ENCODE measurements at regions not wholly inside any gene's neighbourhood (a gene's known extent, or its start where the extent isn't known, plus 50 kb on each side); places are given as distances from the start of the nearest gene placed in this dataset.

GRCh38 chr2:63790906-63791305 lies 50.8 kb upstream of the UGP2 start:
- Histone ChIP-seq H3K9me2 (ENCODE audit: insufficient read depth, low read length) (no peaks in the 10 kb centered on the region), H3K27me3 (ENCODE audit: insufficient read depth, low read depth, low read length) (no peaks in the 10 kb centered on the region), H3K9ac (ENCODE audit: low read length) (no peak overlapping the region), H3K79me2 (replicated peaks; ENCODE audit: insufficient read depth, low read length) (no peaks in the 10 kb centered on the region), H3K4me3 (ENCODE audit: low read length) (no peak overlapping the region), H3K36me3 (ENCODE audit: insufficient read depth, low read length) (no peaks in the 10 kb centered on the region), H3K27ac (ENCODE audit: low read length) (no peak overlapping the region), H3K4me2 (ENCODE audit: low read length) (no peak overlapping the region), H2AFZ (ENCODE audit: low read depth, low read length) (no peak overlapping the region), H3F3A (ENCODE audit: insufficient read depth, low read length, poor library complexity, severe bottlenecking) (no peaks in the 10 kb centered on the region), H3K9me3 (ENCODE audit: low read length) (no peaks in the 10 kb centered on the region), H4K20me1 (ENCODE audit: insufficient read depth) (no peaks in the 10 kb centered on the region)
- TF ChIP-seq SMC3 (conservative IDR thresholded peaks at IDR 0.05; ENCODE audit: poor library complexity) = no peak
- no peak for TF ChIP-seq EP300 (conservative IDR thresholded peaks at IDR 0.05; ENCODE audit: poor library complexity, severe bottlenecking)
- no peak for TF ChIP-seq CTCF (IDR thresholded peaks at IDR 0.05; ENCODE audit: poor library complexity, severe bottlenecking)
- TF ChIP-seq, protein P1, sequence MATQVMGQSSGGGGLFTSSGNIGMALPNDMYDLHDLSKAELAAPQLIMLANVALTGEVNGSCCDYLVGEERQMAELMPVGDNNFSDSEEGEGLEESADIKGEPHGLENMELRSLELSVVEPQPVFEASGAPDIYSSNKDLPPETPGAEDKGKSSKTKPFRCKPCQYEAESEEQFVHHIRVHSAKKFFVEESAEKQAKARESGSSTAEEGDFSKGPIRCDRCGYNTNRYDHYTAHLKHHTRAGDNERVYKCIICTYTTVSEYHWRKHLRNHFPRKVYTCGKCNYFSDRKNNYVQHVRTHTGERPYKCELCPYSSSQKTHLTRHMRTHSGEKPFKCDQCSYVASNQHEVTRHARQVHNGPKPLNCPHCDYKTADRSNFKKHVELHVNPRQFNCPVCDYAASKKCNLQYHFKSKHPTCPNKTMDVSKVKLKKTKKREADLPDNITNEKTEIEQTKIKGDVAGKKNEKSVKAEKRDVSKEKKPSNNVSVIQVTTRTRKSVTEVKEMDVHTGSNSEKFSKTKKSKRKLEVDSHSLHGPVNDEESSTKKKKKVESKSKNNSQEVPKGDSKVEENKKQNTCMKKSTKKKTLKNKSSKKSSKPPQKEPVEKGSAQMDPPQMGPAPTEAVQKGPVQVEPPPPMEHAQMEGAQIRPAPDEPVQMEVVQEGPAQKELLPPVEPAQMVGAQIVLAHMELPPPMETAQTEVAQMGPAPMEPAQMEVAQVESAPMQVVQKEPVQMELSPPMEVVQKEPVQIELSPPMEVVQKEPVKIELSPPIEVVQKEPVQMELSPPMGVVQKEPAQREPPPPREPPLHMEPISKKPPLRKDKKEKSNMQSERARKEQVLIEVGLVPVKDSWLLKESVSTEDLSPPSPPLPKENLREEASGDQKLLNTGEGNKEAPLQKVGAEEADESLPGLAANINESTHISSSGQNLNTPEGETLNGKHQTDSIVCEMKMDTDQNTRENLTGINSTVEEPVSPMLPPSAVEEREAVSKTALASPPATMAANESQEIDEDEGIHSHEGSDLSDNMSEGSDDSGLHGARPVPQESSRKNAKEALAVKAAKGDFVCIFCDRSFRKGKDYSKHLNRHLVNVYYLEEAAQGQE (IDR thresholded peaks at IDR 0.05; ENCODE audit: borderline replicate concordance) = no peak
- TF ChIP-seq RAD21 (conservative IDR thresholded peaks at IDR 0.05) = no peak
- no peak for TF ChIP-seq EZH2 (IDR thresholded peaks at IDR 0.05; ENCODE audit: borderline replicate concordance, insufficient read depth, low read length, poor library complexity, severe bottlenecking)
- no peak for TF ChIP-seq POLR2AphosphoS5 (IDR thresholded peaks at IDR 0.05)
- TF ChIP-seq TAF1 (IDR thresholded peaks at IDR 0.05; ENCODE audit: low read depth) = no peak
- TF ChIP-seq MXI1 (conservative IDR thresholded peaks at IDR 0.05; ENCODE audit: poor library complexity, severe bottlenecking) = no peak

DNA sequence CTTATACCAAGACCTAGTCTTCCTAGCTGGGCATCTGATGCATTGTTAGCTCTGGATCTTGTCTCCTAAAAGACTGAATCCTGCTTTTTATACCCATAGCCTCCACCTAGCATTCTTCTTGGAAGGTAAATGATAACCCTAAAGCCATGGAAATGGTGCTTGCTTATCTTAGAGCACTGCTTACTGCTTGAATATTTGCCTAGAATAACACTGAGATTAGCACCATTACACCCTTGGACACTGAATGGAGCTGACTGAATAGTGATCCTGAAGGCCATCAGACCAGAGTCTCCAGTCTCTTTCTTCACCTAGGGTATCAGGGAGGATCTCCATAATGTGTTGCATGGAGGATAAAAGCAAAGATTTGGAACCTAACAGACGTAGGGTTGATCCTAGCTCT lies 50.3 kb upstream of the UGP2 start:
- Histone ChIP-seq H3F3A (ENCODE audit: insufficient read depth, low read length, poor library complexity, severe bottlenecking) (no peaks in the 10 kb centered on the region), H3K27me3 (ENCODE audit: insufficient read depth, low read depth, low read length) (no peaks in the 10 kb centered on the region), H3K9me3 (ENCODE audit: low read length) (no peaks in the 10 kb centered on the region), H2AFZ (ENCODE audit: low read depth, low read length) (no peak overlapping the region), H3K27ac (ENCODE audit: low read length) (no peak overlapping the region), H3K79me2 (replicated peaks; ENCODE audit: insufficient read depth, low read length) (no peaks in the 10 kb centered on the region), H3K9ac (ENCODE audit: low read length) (no peak overlapping the region), H3K36me3 (ENCODE audit: insufficient read depth, low read length) (no peaks in the 10 kb centered on the region), H3K4me3 (ENCODE audit: low read length) (no peak overlapping the region), H4K20me1 (ENCODE audit: insufficient read depth) (no peaks in the 10 kb centered on the region), H3K4me2 (ENCODE audit: low read length) (no peak overlapping the region), H3K9me2 (ENCODE audit: insufficient read depth, low read length) (no peaks in the 10 kb centered on the region)
- TF ChIP-seq SMC3 (conservative IDR thresholded peaks at IDR 0.05; ENCODE audit: poor library complexity) = no peak
- TF ChIP-seq EZH2 (IDR thresholded peaks at IDR 0.05; ENCODE audit: borderline replicate concordance, insufficient read depth, low read length, poor library complexity, severe bottlenecking) = no peak
- no peak for TF ChIP-seq CTCF (IDR thresholded peaks at IDR 0.05; ENCODE audit: poor library complexity, severe bottlenecking)
- TF ChIP-seq RAD21 (conservative IDR thresholded peaks at IDR 0.05) = no peak
- TF ChIP-seq TAF1 (IDR thresholded peaks at IDR 0.05; ENCODE audit: low read depth) = no peak
- no peak for TF ChIP-seq EP300 (conservative IDR thresholded peaks at IDR 0.05; ENCODE audit: poor library complexity, severe bottlenecking)
- TF ChIP-seq MXI1 (conservative IDR thresholded peaks at IDR 0.05; ENCODE audit: poor library complexity, severe bottlenecking) = no peak
- TF ChIP-seq, protein P1 (IDR thresholded peaks at IDR 0.05; ENCODE audit: borderline replicate concordance) = no peak
- TF ChIP-seq POLR2AphosphoS5 (IDR thresholded peaks at IDR 0.05) = no peak

All from neural cell (in vitro differentiated cells).